ENCODE measurements at regions not wholly inside any gene's neighbourhood (a gene's known extent, or its start where the extent isn't known, plus 50 kb on each side); places are given as distances from the start of the nearest gene placed in this dataset.

GRCh38 chr12:115245020-115245419 lies 561.0 kb upstream of the TBX3 start:
- TF ChIP-seq YY1 (IDR thresholded peaks at IDR 0.05; ENCODE audit: insufficient read depth, insufficient read length) (no peak), ZNF274 (IDR thresholded peaks at IDR 0.05; ENCODE audit: low read depth, low read length) (no peak)

Data from NT2/D1 (cell line).